GM23338 (cell line): ENCODE measurements at regions not wholly inside any gene's neighbourhood (a gene's known extent, or its start where the extent isn't known, plus 50 kb on each side); places are given as distances from the start of the nearest gene placed in this dataset.

Source experiments
- ATAC-seq: fragments of 200-7000 bp; cut with Tn5 transposase; 3 replicates; pipeline ENCODE4 v1.9.1; 2020
- DNase-seq: peaks from one replicate; pipeline ENCODE4 v3.0.0-alpha.2; 2015; ENCODE audit warnings: low spot score
- H2AFZ ChIP-seq: fragments of 200-600 bp; sonication (generic); 2 replicates; pipeline ENCODE4 v1.8.0; 2016; ENCODE audit warnings: antibody characterized with exemption, mild to moderate bottlenecking, moderate library complexity
- H3F3A ChIP-seq: fragments of 200-600 bp; sonication (generic); replicated peaks from 2 replicates; pipeline ENCODE4 v1.8.0; 2017; ENCODE audit warnings: antibody characterized with exemption, mixed run types, low read depth
- H3K27ac ChIP-seq: fragments of 200-600 bp; sonication (generic); 2 replicates; pipeline ENCODE4 v1.6.1; 2016; ENCODE audit warnings: low read depth
- H3K27me3 ChIP-seq: fragments of 200-600 bp; sonication (generic); 2 replicates; pipeline ENCODE4 v1.8.0; 2016; ENCODE audit warnings: mild to moderate bottlenecking, mixed run types, moderate library complexity; ENCODE audit not compliant: insufficient read depth
- H3K36me3 ChIP-seq: fragments of 200-600 bp; sonication (generic); 2 replicates; pipeline ENCODE4 v1.8.0; 2016; ENCODE audit warnings: mild to moderate bottlenecking; ENCODE audit not compliant: insufficient read depth
- H3K4me1 ChIP-seq: fragments of 200-600 bp; sonication (generic); 2 replicates; pipeline ENCODE4 v1.8.0; 2016; ENCODE audit warnings: mild to moderate bottlenecking, moderate library complexity; ENCODE audit not compliant: insufficient read depth
- H3K4me2 ChIP-seq: fragments of 200-600 bp; sonication (generic); 2 replicates; pipeline ENCODE4 v1.7.1; 2017; ENCODE audit warnings: mixed run types
- H3K4me3 ChIP-seq: fragments of 200-600 bp; sonication (generic); 2 replicates; pipeline ENCODE4 v1.6.1; 2016; ENCODE audit warnings: mixed run types
- H3K79me2 ChIP-seq: fragments of 200-600 bp; sonication (generic); replicated peaks from 2 replicates; pipeline ENCODE4 v1.8.0; 2017; ENCODE audit warnings: mild to moderate bottlenecking; ENCODE audit not compliant: insufficient read depth
- H3K9me2 ChIP-seq: fragments of 200-600 bp; sonication (generic); 2 replicates; pipeline ENCODE4 v1.8.0; 2017; ENCODE audit not compliant: insufficient read depth
- H4K20me1 ChIP-seq: fragments of 200-600 bp; sonication (generic); replicated peaks from 2 replicates; pipeline ENCODE4 v1.8.0; 2017; ENCODE audit warnings: mild to moderate bottlenecking; ENCODE audit not compliant: insufficient read depth
- H3K27ac Mint-ChIP-seq: 2 replicates; pipeline ENCODE4 v1.8.0; 2020; ENCODE audit warnings: inconsistent platforms, mild to moderate bottlenecking, moderate library complexity, mixed read lengths
- H3K27me3 Mint-ChIP-seq: 3 replicates; pipeline ENCODE4 v1.8.0; 2022; ENCODE audit warnings: low read depth, mild to moderate bottlenecking, moderate library complexity, mixed read lengths, inconsistent platforms; ENCODE audit not compliant: insufficient read depth, poor library complexity
- H3K36me3 Mint-ChIP-seq: 3 replicates; pipeline ENCODE4 v1.8.0; 2021; ENCODE audit warnings: low read depth, mild to moderate bottlenecking, inconsistent platforms, moderate library complexity, mixed read lengths
- H3K4me1 Mint-ChIP-seq: 3 replicates; pipeline ENCODE4 v1.8.0; 2020; ENCODE audit warnings: mild to moderate bottlenecking, inconsistent platforms, mixed read lengths
- H3K4me3 Mint-ChIP-seq: 3 replicates; pipeline ENCODE4 v1.8.0; 2021; ENCODE audit warnings: moderate library complexity, mild to moderate bottlenecking, inconsistent platforms, mixed read lengths
- H3K9me3 Mint-ChIP-seq: 3 replicates; pipeline ENCODE4 v1.8.0; 2020; ENCODE audit warnings: moderate library complexity, mild to moderate bottlenecking, inconsistent platforms, mixed read lengths
- CREB1 ChIP-seq: fragments of 250-450 bp; sonication (Bioruptor Pico); IDR thresholded peaks from 2 replicates; pipeline ENCODE4 v1.5.0; 2020; ENCODE audit warnings: low read depth, mild to moderate bottlenecking, moderate library complexity
- EZH2 ChIP-seq: fragments of 200-600 bp; sonication (generic); IDR thresholded peaks from one replicate; pipeline ENCODE4 v1.8.0; 2017; ENCODE audit warnings: antibody characterized with exemption, mild to moderate bottlenecking, low read depth; ENCODE audit not compliant: unreplicated experiment
- EZH2phosphoT487 ChIP-seq: fragments of 200-600 bp; sonication (generic); IDR thresholded peaks from one replicate; pipeline ENCODE4 v1.8.1; 2018; ENCODE audit warnings: antibody characterized with exemption; ENCODE audit not compliant: unreplicated experiment
- JUNB ChIP-seq: IDR thresholded peaks from one replicate; pipeline ENCODE4 v1.6.1; 2016; ENCODE audit warnings: antibody characterized with exemption; ENCODE audit not compliant: unreplicated experiment
- NANOG ChIP-seq: IDR thresholded peaks from 2 replicates; pipeline ENCODE4 v1.6.1; 2016; ENCODE audit warnings: antibody characterized with exemption, borderline replicate concordance
- STAT1 ChIP-seq: IDR thresholded peaks from one replicate; pipeline ENCODE4 v1.6.1; 2016; ENCODE audit warnings: antibody characterized with exemption; ENCODE audit not compliant: unreplicated experiment
- ZNF114 ChIP-seq: fragments of 250-450 bp; sonication (Bioruptor Pico); IDR thresholded peaks from 2 replicates; pipeline ENCODE4 v1.5.0; 2020; ENCODE audit warnings: mild to moderate bottlenecking, moderate library complexity
- ZNF331 ChIP-seq: fragments of 250-450 bp; sonication (Bioruptor Pico); IDR thresholded peaks from 2 replicates; pipeline ENCODE4 v1.5.0; 2020; ENCODE audit warnings: low read depth, mild to moderate bottlenecking, moderate library complexity
- ZNF462 ChIP-seq: fragments of 250-450 bp; sonication (Bioruptor Pico); IDR thresholded peaks from 2 replicates; pipeline ENCODE4 v1.5.0; 2020; ENCODE audit warnings: mild to moderate bottlenecking, moderate library complexity
- TF ChIP-seq, protein P1 (sequence below): IDR thresholded peaks from 2 replicates; pipeline ENCODE4 v1.6.1; 2016; ENCODE audit warnings: antibody characterized with exemption

DNA sequence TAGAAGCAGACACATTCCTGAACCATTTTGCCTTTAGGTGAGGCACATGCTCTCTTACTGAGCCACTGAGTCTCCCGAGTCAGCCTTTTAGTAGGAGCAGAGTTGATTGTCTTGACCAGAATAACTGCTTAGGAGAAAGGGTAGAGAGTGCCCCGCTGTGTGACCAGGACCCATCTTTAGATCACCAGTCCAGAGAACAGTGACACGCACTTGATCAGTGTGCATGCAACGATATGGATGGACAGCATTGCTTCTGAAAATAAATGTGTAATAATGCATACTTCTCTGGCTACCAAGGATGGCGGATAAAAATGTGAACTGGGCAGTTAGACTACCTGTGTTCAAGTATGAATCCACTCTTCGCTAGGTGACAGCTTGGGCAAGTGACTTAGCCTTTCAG lies 897.7 kb downstream of the TRIML1 start:
- 0 out of 2 replicates have a peak overlapping the region, but pooled peaks have one; percentile 47 for H2AFZ ChIP-seq

More for the DNA sequence above, 897.7 kb downstream of the TRIML1 start:
- Mint-ChIP-seq H3K36me3 (no peaks in the 10 kb centered on the region), H3K9me3 (no peaks in the 10 kb centered on the region), H3K27ac (no peak overlapping the region), H3K4me3 (no peak overlapping the region), H3K4me1 (peaks cover 6% of the 10 kb centered on the region; the same call in 2 of the 3 replicates), H3K27me3 (peaks cover 1% of the 10 kb centered on the region)
- H3K36me3 ChIP-seq: no peaks in the 10 kb centered on the region
- H3K79me2 ChIP-seq: no peaks in the 10 kb centered on the region
- DNase-seq: no peak
- TF ChIP-seq, protein P1, sequence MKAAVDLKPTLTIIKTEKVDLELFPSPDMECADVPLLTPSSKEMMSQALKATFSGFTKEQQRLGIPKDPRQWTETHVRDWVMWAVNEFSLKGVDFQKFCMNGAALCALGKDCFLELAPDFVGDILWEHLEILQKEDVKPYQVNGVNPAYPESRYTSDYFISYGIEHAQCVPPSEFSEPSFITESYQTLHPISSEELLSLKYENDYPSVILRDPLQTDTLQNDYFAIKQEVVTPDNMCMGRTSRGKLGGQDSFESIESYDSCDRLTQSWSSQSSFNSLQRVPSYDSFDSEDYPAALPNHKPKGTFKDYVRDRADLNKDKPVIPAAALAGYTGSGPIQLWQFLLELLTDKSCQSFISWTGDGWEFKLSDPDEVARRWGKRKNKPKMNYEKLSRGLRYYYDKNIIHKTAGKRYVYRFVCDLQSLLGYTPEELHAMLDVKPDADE: no peak
- TF ChIP-seq JUNB (no peak), EZH2phosphoT487 (no peak), EZH2 (no peak), ZNF331 (no peak), NANOG (no peak), CREB1 (no peak), ZNF114 (CRISPR knock-in tag) (no peak), STAT1 (no peak), ZNF462 (CRISPR knock-in tag) (no peak)
- H3K4me2 ChIP-seq: no peak overlapping the region
- no peaks in the 10 kb centered on the region for H3F3A ChIP-seq
- H3K9me2 ChIP-seq: no peaks in the 10 kb centered on the region; the same call in 1 of the 2 replicates
- H4K20me1 ChIP-seq: no peaks in the 10 kb centered on the region
- no peaks in the 10 kb centered on the region for H3K4me1 ChIP-seq
- ATAC-seq: no peak
- no peaks in the 10 kb centered on the region for H3K27me3 ChIP-seq
- H3K27ac ChIP-seq: no peak overlapping the region
- H3K4me3 ChIP-seq: no peak overlapping the region
